ENCODE measurements at regions not wholly inside any gene's neighbourhood (a gene's known extent, or its start where the extent isn't known, plus 50 kb on each side); places are given as distances from the start of the nearest gene placed in this dataset.
"Not testable (repeated sequence)": the region's sequence is repeated elsewhere in the genome, so short reads cannot be mapped to it uniquely, and the experiment has no call there.

GRCh38 chr10:33893506-33893905 is 559.0 kb upstream of the NRP1 start:
- DNase-seq = no peak

- no peak for DNase-seq
Observed at GRCh38 chr10:33889371-33889770, 554.9 kb upstream of the NRP1 start.

- no peak for DNase-seq
Observed at GRCh38 chr10:33887188-33887587, 552.7 kb upstream of the NRP1 start.

- no peak for DNase-seq
Observed at GRCh38 chr10:33886299-33886698, 551.8 kb upstream of the NRP1 start.

GRCh38 chr10:33884604-33885003 is 550.1 kb upstream of the NRP1 start:
- DNase-seq = no peak

GRCh38 chr10:33883881-33884280 is 549.4 kb upstream of the NRP1 start:
- DNase-seq = no peak

GRCh38 chr10:33882996-33883395 is 548.5 kb upstream of the NRP1 start:
- no peak for DNase-seq

GRCh38 chr10:33880291-33880690 is 545.8 kb upstream of the NRP1 start:
- DNase-seq = no peak

- no peak for DNase-seq
Observed at GRCh38 chr10:33878238-33878786, 543.8 kb upstream of the NRP1 start.

GRCh38 chr10:33876584-33877400 is 542.3 kb upstream of the NRP1 start:
- no peak for DNase-seq

- DNase-seq = no peak
Observed at GRCh38 chr10:33875924-33876583, 541.6 kb upstream of the NRP1 start.

- no peak for DNase-seq
Observed at GRCh38 chr10:33871061-33871956, 536.8 kb upstream of the NRP1 start.

- DNase-seq = no peak
Observed at GRCh38 chr10:33869481-33869880, 535.0 kb upstream of the NRP1 start.

- DNase-seq = no peak
Observed at GRCh38 chr10:33869028-33869427, 534.6 kb upstream of the NRP1 start.

GRCh38 chr10:33867199-33867789 is 532.8 kb upstream of the NRP1 start:
- not testable (repeated sequence) for DNase-seq

- no peak for DNase-seq
Observed at GRCh38 chr10:33863352-33863751, 528.9 kb upstream of the NRP1 start.

GRCh38 chr10:33862536-33863105 is 528.2 kb upstream of the NRP1 start:
- no peak for DNase-seq

GRCh38 chr10:33861833-33862232 is 527.4 kb upstream of the NRP1 start:
- DNase-seq = no peak

- no peak for DNase-seq
Observed at GRCh38 chr10:33861016-33861704, 526.7 kb upstream of the NRP1 start.

- DNase-seq = no peak
Observed at GRCh38 chr10:33860552-33860951, 526.1 kb upstream of the NRP1 start.

GRCh38 chr10:33859319-33860022 is 525.0 kb upstream of the NRP1 start:
- DNase-seq = no peak
